ENCODE measurements at regions not wholly inside any gene's neighbourhood (a gene's known extent, or its start where the extent isn't known, plus 50 kb on each side); places are given as distances from the start of the nearest gene placed in this dataset.

- TF ChIP-seq CTCF (IDR thresholded peaks at IDR 0.05; ENCODE audit: low read depth, low read length): no peak
- TF ChIP-seq MAX (IDR thresholded peaks at IDR 0.05; ENCODE audit: low read depth, low read length): no peak
- no peak for TF ChIP-seq POLR2A (IDR thresholded peaks at IDR 0.05; ENCODE audit: extremely low read depth, insufficient read length)
- TF ChIP-seq MYC (IDR thresholded peaks at IDR 0.05; ENCODE audit: low read depth, low read length): no peak
Observed at GRCh38 chr3:84236261-84236660, 722.5 kb upstream of the CADM2 start.

Measured in NB4 (cell line).